Activated CD4-positive, alpha-beta T cell treated with anti-CD3 and anti-CD28 coated beads, Interleukin-2, amount 10 ng/mL, durations not matched to agents 24 days and 14 days (primary cell): ENCODE measurements at regions not wholly inside any gene's neighbourhood (a gene's known extent, or its start where the extent isn't known, plus 50 kb on each side); places are given as distances from the start of the nearest gene placed in this dataset.
A peak's percentile ranks its signal among the peaks of the same experiment; 100 is the strongest.

ENCODE experiments used
- DNase-seq: peaks from one replicate; pipeline ENCODE4 v3.0.0; 2022
- H3K27ac Mint-ChIP-seq: one replicate; pipeline ENCODE4 v1.8.0; 2022; ENCODE audit warnings: mild to moderate bottlenecking, mixed read lengths
- H3K27me3 Mint-ChIP-seq: one replicate; pipeline ENCODE4 v1.8.0; 2022; ENCODE audit warnings: mixed read lengths
- H3K36me3 Mint-ChIP-seq: one replicate; pipeline ENCODE4 v1.8.0; 2022; ENCODE audit warnings: low read depth, mild to moderate bottlenecking, mixed read lengths
- H3K4me1 Mint-ChIP-seq: one replicate; pipeline ENCODE4 v1.8.0; 2021; ENCODE audit warnings: mixed read lengths
- H3K4me3 Mint-ChIP-seq: one replicate; pipeline ENCODE4 v1.8.0; 2022; ENCODE audit warnings: mild to moderate bottlenecking, moderate library complexity, mixed read lengths
- H3K9me3 Mint-ChIP-seq: one replicate; pipeline ENCODE4 v1.8.0; 2021; ENCODE audit warnings: mixed read lengths
- intact Hi-C: fragments of 100-400 bp; cut with micrococcal nuclease; formaldehyde crosslinking; loops from one replicate; pipeline ENCODE4 v1.15.1; 2023

GRCh38 chr6:137737836-137738596 is 129.0 kb upstream of the TNFAIP3 start:
- Mint-ChIP-seq H3K36me3 (no peaks in the 10 kb centered on the region), H3K4me3 (no peak overlapping the region), H3K27ac (no peak overlapping the region), H3K27me3 (no peaks in the 10 kb centered on the region), H3K4me1 (peaks cover 25% of the 10 kb centered on the region), H3K9me3 (peaks cover 4% of the 10 kb centered on the region)
- DNase-seq = no peak
- intact Hi-C loops = no loop called here

- peaks cover 2% of the 10 kb centered on the region for H3K9me3 Mint-ChIP-seq
- H3K36me3 Mint-ChIP-seq = no peaks in the 10 kb centered on the region
- DNase-seq = no peak
- H3K27ac Mint-ChIP-seq = no peak overlapping the region
- intact Hi-C loops = no loop called here
- peaks cover 28% of the 10 kb centered on the region for H3K4me1 Mint-ChIP-seq
- H3K27me3 Mint-ChIP-seq = no peaks in the 10 kb centered on the region
- H3K4me3 Mint-ChIP-seq = no peak overlapping the region
These were observed 128.0 kb upstream of the TNFAIP3 start for GRCh38 chr6:137738931-137739504.

DNA sequence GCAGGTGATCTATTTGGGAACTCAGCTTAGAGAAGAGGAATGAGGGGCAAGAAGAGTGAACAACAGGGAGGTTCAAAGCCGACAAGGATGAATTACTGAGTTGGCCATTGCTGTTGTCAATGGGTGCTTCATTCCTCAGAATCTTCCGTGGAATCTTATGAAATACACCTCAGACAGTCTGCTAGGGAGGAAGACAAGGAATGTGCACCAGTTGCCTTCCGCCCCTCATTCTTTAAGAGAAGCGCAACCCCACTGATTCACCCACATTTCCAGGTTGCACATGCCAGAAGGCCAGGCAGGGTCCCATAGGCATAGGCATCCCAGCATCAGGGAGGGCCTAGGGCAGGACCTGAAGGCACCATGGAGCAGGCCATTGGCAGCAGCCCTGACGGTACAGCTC is 127.5 kb upstream of the TNFAIP3 start:
- no peaks in the 10 kb centered on the region for H3K9me3 Mint-ChIP-seq
- H3K27me3 Mint-ChIP-seq = no peaks in the 10 kb centered on the region
- no peak for DNase-seq
- intact Hi-C loops = no loop called here
- H3K4me3 Mint-ChIP-seq = no peak overlapping the region
- H3K36me3 Mint-ChIP-seq = no peaks in the 10 kb centered on the region
- peaks cover 26% of the 10 kb centered on the region for H3K4me1 Mint-ChIP-seq
- H3K27ac Mint-ChIP-seq = no peak overlapping the region

DNA sequence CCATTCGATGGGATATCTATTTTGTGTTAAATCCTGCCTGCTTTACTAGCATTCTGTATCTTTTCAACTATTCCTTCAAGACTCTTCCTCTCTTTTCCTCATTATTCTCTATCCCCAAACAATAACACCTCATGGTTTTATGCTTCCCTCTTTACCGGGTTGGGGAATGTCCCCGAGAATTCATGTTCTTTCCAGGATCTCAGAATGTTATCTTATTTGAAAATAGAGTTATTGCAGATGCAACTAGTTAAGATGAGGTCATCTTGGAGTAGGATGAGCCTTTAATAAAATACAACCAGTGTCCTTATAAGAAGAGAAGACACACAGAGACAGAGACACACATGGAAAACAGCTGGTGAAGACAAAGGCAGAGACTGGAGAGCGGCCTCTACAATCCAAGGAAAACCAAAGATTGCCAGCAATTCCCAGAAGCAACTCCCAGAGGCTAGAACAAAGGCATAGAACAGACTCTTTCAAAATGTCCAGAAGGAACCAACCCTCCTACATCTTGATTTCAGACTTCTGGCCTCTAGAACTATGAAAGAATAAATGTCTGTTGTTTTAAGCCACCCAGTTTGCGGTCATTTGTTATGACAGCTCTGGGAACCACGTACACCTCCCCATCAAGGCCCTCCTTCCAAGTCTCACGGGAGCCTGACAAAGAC is 126.8 kb upstream of the TNFAIP3 start:
- DNase-seq = no peak
- no peak overlapping the region for H3K4me3 Mint-ChIP-seq
- H3K27me3 Mint-ChIP-seq = no peaks in the 10 kb centered on the region
- H3K4me1 Mint-ChIP-seq = peaks cover 26% of the 10 kb centered on the region
- no peaks in the 10 kb centered on the region for H3K9me3 Mint-ChIP-seq
- H3K36me3 Mint-ChIP-seq = no peaks in the 10 kb centered on the region
- intact Hi-C loops = no loop called here
- H3K27ac Mint-ChIP-seq = no peak overlapping the region

GRCh38 chr6:137740967-137741761 is 125.9 kb upstream of the TNFAIP3 start:
- H3K36me3 Mint-ChIP-seq = no peaks in the 10 kb centered on the region
- peaks cover 20% of the 10 kb centered on the region for H3K4me1 Mint-ChIP-seq
- DNase-seq = no peak
- H3K27ac Mint-ChIP-seq = no peak overlapping the region
- H3K4me3 Mint-ChIP-seq = no peak overlapping the region
- no peaks in the 10 kb centered on the region for H3K9me3 Mint-ChIP-seq
- H3K27me3 Mint-ChIP-seq = no peaks in the 10 kb centered on the region
- intact Hi-C loops = no loop called here

GRCh38 chr6:137743493-137743892 is 123.6 kb upstream of the TNFAIP3 start:
- H3K27ac Mint-ChIP-seq = peak overlapping the region; percentile 14
- DNase-seq = no peak
- H3K27me3 Mint-ChIP-seq = no peaks in the 10 kb centered on the region
- H3K4me3 Mint-ChIP-seq = no peak overlapping the region
- no peaks in the 10 kb centered on the region for H3K36me3 Mint-ChIP-seq
- H3K4me1 Mint-ChIP-seq = peaks cover 6% of the 10 kb centered on the region
- intact Hi-C loops = no loop called here
- no peaks in the 10 kb centered on the region for H3K9me3 Mint-ChIP-seq

DNA sequence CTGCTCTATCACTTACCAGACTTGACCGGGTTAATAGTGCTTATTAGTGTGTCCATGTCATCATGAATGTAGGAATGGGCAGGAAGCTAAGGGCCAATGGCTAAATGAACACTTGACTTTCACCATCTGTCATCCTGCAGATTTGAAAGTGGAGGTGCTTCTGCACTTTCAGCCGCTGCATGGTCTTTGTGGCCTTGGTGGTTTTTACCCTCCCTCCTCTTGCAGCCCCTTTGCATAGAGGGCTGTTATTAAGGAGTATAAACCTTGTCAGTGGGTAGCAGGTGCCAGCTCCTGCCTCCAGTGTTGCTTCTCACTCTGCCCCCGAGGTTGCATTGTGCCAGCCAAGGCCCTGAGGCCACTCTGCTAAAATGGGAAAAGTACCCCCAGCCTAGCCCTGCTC is 122.2 kb upstream of the TNFAIP3 start:
- no peak overlapping the region for H3K4me3 Mint-ChIP-seq
- peaks cover 6% of the 10 kb centered on the region for H3K4me1 Mint-ChIP-seq
- DNase-seq = no peak
- intact Hi-C loops = no loop called here
- peaks cover under 1% of the 10 kb centered on the region for H3K27me3 Mint-ChIP-seq
- H3K36me3 Mint-ChIP-seq = no peaks in the 10 kb centered on the region
- H3K27ac Mint-ChIP-seq = no peak overlapping the region
- H3K9me3 Mint-ChIP-seq = no peaks in the 10 kb centered on the region

DNA sequence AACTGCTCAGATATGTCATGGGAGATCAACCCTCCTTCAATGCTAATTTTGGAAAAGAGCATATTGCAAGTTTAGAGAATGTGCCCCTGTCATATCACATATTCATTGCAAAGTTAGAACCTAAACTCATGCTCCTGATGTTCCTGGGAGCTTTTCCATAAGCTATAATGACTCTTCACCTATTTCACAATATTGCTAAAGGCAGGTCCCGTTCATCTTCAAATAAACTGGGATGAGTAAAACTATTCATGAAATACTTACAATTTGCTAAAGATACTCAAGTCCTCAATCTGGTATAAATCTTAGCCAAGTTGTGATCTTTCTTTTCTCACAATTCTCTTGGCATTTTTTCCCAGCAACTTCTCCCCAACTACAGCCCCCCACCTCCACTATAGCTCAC is 121.7 kb upstream of the TNFAIP3 start:
- DNase-seq = no peak
- Mint-ChIP-seq H3K9me3 (no peaks in the 10 kb centered on the region), H3K27me3 (peaks cover 2% of the 10 kb centered on the region), H3K36me3 (no peaks in the 10 kb centered on the region), H3K4me1 (peaks cover 6% of the 10 kb centered on the region), H3K27ac (no peak overlapping the region), H3K4me3 (no peak overlapping the region)
- intact Hi-C loops = no loop called here

DNA sequence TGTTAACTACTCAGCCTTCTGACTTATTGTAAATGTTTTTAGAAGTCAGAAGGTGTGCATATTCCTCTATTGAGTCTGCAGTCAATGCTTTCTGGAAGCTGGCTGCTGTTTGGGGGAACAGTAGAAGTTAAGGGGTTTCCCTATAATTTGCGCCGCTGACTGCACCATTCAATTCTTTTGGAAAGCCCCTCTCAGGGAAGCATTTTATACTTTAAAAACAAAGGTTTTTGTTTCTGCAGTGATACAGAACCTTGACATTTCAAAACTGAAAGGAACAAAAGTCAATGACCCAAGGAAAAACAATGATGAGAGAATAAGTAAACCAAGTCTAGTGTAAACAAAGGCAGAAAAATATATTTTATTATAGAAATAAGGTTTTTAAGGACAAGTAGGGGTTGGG is 120.8 kb upstream of the TNFAIP3 start:
- Mint-ChIP-seq H3K27ac (no peak overlapping the region), H3K9me3 (no peaks in the 10 kb centered on the region), H3K36me3 (no peaks in the 10 kb centered on the region), H3K4me3 (no peak overlapping the region), H3K27me3 (peaks cover 2% of the 10 kb centered on the region), H3K4me1 (peaks cover 4% of the 10 kb centered on the region)
- no peak for DNase-seq
- intact Hi-C loops = no loop called here

DNA sequence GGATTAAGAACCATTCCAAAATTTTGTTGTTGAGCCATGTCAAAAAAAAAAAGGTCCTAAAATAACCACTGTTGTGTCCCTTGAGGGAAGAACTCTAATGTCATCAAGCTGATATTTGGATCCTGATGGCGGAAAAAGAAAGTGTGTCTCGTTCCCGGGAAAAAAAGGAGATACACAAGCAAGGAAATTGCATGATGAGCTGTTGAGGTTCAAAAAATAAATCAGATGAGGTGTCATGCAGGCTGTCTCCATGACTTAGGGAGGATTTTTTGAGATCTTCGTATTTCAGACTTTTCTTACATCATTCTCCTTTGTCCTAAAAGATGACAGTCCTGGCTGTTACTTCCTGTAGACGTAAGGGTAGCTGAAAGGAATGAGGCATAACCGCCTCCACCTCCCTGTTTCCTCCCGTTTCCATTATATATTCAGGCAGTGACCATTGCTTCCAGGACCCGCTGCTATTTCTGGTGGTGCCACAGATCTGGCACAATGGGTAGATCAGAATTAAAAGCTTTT is 117.3 kb upstream of the TNFAIP3 start:
- Mint-ChIP-seq H3K4me1 (peaks cover 7% of the 10 kb centered on the region), H3K9me3 (no peaks in the 10 kb centered on the region), H3K4me3 (no peak overlapping the region), H3K27ac (no peak overlapping the region), H3K36me3 (no peaks in the 10 kb centered on the region), H3K27me3 (peaks cover 2% of the 10 kb centered on the region)
- intact Hi-C loops = no loop called here
- no peak for DNase-seq

GRCh38 chr6:137750297-137750696 is 116.8 kb upstream of the TNFAIP3 start:
- intact Hi-C loops = no loop called here
- no peak overlapping the region for H3K27ac Mint-ChIP-seq

DNA sequence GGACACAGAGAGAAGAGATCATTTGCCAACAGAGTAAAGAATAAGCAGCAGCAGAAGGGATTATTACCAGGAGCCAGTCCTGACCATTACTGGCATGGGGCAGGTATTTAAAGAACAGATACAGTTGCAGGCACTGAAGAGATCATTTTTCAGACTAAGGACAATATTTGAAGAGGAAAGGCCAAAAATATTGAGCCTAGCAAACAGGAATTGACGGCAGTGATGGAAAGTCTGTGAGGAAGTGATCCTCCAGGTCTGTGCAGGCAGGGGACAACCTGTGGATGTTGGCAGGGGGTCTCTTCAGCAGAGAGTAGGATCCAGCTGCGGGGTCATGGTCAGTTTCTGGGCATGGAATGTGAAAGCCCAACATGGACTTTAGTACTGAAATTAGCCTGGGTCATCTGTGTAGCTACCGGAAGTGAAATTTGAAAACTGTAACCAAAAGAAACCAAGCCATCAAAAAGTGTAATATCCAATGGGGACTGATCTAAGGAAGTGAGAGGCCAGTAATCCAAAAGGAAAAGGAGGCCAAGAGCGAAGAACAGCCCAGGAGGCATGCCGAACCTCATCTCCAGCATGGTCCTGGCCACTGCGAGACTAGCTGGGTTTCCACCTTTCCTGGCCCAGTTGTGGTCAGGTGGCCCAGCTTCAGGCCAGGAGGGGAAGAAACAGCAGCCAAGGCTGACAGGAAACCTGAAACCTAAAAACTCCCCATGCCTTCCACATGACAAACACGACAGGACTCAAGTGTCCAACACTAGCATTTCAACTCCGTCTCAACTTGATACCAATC is 115.1 kb upstream of the TNFAIP3 start:
- Mint-ChIP-seq H3K36me3 (no peaks in the 10 kb centered on the region), H3K4me1 (peaks cover 15% of the 10 kb centered on the region), H3K27me3 (peaks cover 2% of the 10 kb centered on the region), H3K9me3 (no peaks in the 10 kb centered on the region), H3K4me3 (no peak overlapping the region), H3K27ac (no peak overlapping the region)
- no peak for DNase-seq
- intact Hi-C loops = no loop called here

More at GRCh38 chr6:137750297-137750696, 116.8 kb upstream of the TNFAIP3 start:
- Mint-ChIP-seq H3K4me3 (no peak overlapping the region), H3K36me3 (no peaks in the 10 kb centered on the region), H3K9me3 (no peaks in the 10 kb centered on the region), H3K4me1 (peaks cover 10% of the 10 kb centered on the region), H3K27me3 (peaks cover 2% of the 10 kb centered on the region)
- DNase-seq = no peak

DNA sequence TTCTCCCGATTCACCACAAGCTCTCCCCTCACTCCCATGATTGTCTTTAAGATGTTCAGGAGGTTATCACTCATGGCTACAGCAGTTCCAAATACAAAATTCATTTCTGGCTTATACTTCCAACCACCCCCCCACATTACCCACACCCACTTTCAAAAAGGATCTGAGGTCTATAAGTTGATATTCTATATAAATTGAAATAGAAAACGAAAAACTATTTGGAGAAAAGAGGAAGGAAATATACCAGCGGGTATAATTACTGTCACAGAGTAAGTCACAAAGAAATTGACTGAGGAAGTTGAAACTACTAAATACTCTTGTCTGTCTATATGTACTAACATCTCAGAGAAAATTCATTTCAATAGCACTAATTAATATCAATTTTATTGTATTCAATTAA is 112.7 kb upstream of the TNFAIP3 start:
- H3K27ac Mint-ChIP-seq = no peak overlapping the region
- H3K4me1 Mint-ChIP-seq = peaks cover 21% of the 10 kb centered on the region
- DNase-seq = no peak
- peaks cover 2% of the 10 kb centered on the region for H3K27me3 Mint-ChIP-seq
- H3K9me3 Mint-ChIP-seq = no peaks in the 10 kb centered on the region
- intact Hi-C loops = loop anchor here (2.0 kb wide), 1 partner anchor 14 kb away; no protein-coding TSS in a partner anchor
- no peaks in the 10 kb centered on the region for H3K36me3 Mint-ChIP-seq
- no peak overlapping the region for H3K4me3 Mint-ChIP-seq
